ENCODE measurements at regions not wholly inside any gene's neighbourhood (a gene's known extent, or its start where the extent isn't known, plus 50 kb on each side); places are given as distances from the start of the nearest gene placed in this dataset.
"Not testable (repeated sequence)": the region's sequence is repeated elsewhere in the genome, so short reads cannot be mapped to it uniquely, and the experiment has no call there.

DNA sequence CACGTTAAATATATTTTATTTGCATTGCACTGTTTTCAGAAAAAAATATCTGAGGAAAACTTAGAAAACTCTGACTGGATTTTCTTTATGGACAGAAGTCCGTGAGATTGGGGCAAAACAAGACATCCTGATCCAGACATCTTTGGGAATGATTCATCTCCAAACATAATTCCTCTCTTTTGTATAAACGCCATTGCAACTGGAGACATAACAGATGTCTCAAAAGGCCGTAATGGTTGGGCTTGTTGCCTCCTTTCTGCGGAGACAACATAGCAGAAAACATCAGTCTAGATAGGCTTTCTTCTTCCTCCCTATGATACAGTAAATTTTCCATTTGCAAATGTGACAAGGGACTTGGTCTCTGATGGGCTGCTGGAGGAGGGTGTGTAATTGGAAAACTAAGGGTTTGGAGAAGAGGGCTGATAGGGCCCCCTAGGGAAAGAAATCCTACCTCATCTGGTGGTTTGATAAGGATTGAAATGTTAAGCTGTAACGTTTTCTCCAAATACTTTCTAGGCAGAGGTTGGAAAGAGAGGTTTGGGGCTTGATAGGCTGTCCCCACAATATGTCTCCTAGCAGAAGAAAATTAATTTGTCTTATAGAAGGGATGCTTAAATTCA, 631.5 kb upstream of the ST8SIA4 start:
- TF ChIP-seq, protein P1, sequence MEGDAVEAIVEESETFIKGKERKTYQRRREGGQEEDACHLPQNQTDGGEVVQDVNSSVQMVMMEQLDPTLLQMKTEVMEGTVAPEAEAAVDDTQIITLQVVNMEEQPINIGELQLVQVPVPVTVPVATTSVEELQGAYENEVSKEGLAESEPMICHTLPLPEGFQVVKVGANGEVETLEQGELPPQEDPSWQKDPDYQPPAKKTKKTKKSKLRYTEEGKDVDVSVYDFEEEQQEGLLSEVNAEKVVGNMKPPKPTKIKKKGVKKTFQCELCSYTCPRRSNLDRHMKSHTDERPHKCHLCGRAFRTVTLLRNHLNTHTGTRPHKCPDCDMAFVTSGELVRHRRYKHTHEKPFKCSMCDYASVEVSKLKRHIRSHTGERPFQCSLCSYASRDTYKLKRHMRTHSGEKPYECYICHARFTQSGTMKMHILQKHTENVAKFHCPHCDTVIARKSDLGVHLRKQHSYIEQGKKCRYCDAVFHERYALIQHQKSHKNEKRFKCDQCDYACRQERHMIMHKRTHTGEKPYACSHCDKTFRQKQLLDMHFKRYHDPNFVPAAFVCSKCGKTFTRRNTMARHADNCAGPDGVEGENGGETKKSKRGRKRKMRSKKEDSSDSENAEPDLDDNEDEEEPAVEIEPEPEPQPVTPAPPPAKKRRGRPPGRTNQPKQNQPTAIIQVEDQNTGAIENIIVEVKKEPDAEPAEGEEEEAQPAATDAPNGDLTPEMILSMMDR (IDR thresholded peaks at IDR 0.05; ENCODE audit: extremely low read depth, insufficient read depth, missing control alignments) = no peak
- DNase-seq (ENCODE audit: low spot score) = no peak
- in situ Hi-C loops (cut with MboI; ENCODE audit: low pct_unique_long_range_greater_than_20kb, low sequenced_read_pairs, unreplicated experiment) = no loop called here

DNA sequence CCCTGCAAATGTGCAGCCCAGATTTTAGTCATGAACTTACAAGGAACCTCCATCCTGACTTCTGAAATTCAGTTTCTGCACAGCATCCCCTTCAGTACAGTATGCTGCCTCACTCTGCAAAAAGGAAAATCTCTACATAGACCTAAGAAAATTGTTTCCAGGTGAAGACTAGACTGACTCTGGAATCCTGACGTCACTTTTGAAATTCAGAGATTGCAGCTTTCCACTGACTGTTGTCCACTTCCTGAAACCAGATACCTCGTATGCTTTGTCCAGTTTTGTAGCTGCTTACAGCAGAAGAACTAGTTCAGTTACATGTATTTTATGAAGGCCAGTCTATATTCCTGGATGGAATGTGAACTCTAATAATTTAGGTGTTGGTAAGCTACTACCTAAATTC, 629.3 kb upstream of the ST8SIA4 start:
- DNase-seq (ENCODE audit: low spot score) = no peak
- in situ Hi-C loops (cut with MboI; ENCODE audit: low pct_unique_long_range_greater_than_20kb, low sequenced_read_pairs, unreplicated experiment) = no loop called here
- TF ChIP-seq, protein P1 (IDR thresholded peaks at IDR 0.05; ENCODE audit: extremely low read depth, insufficient read depth, missing control alignments) = no peak

DNA sequence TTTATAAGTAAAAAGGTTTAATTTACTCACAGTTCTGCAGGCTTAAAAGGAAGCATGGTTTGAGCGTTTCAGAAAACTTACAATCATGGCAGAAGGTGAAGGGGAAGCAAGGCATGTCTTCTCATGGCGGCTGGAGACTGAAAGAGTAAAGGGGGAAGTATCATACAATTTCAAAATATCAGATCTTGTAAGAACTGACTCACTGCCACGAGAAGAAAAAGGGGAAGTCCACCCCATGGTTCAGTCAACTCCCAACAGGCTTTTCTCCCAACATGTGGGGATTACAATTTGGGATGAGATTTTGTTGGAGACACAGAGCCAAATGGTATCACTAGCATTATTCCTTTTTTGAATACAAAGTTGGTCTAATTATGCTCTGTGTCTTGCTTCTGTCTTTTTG, 627.9 kb upstream of the ST8SIA4 start:
- in situ Hi-C loops (cut with MboI; ENCODE audit: low pct_unique_long_range_greater_than_20kb, low sequenced_read_pairs, unreplicated experiment) = no loop called here
- TF ChIP-seq, protein P1 (IDR thresholded peaks at IDR 0.05; ENCODE audit: extremely low read depth, insufficient read depth, missing control alignments) = no peak
- no peak for DNase-seq (ENCODE audit: low spot score)

DNA sequence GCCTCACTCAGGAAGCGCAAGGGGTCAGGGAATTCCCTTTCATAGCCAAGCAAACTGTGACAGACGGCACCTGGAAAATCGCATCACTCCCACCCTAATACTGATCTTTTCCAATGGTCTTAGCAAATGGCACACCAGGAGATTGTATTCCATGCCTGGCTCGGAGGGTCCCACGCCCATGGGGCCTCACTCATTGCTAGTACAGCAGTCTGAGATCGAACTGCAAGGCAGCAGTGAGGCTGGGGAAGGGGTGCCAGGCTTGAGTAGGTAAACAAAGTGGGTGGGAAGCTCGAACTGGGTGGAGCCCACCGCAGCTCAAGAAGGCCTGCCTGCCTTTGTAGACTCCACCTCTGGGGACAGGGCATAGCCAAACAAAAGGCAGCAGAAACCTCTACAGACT, 626.0 kb upstream of the ST8SIA4 start:
- DNase-seq (ENCODE audit: low spot score); in situ Hi-C loops (cut with MboI; ENCODE audit: low pct_unique_long_range_greater_than_20kb, low sequenced_read_pairs, unreplicated experiment): not testable (repeated sequence)

DNA sequence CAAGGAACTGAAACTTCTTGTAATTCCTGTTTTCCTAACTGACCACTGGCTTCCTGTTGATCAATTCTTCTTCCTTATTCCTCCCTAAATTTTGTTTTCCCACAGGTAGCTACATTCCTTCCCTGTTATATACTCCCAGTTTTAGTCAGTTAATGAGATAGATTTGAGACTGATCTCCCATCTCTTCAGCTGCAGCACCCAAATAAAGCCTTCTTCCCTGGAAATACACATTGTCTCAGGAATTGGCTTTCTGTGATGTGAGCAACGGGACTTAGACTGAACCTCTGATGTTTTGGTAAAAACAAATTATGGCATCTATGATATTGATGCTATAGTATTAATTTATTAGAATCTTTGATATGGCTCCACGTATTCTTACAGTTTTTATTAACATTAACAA, 617.3 kb upstream of the ST8SIA4 start:
- in situ Hi-C loops (cut with MboI; ENCODE audit: low pct_unique_long_range_greater_than_20kb, low sequenced_read_pairs, unreplicated experiment) = no loop called here
- no peak for DNase-seq (ENCODE audit: low spot score)
- TF ChIP-seq, protein P1 (IDR thresholded peaks at IDR 0.05; ENCODE audit: extremely low read depth, insufficient read depth, missing control alignments) = no peak

DNA sequence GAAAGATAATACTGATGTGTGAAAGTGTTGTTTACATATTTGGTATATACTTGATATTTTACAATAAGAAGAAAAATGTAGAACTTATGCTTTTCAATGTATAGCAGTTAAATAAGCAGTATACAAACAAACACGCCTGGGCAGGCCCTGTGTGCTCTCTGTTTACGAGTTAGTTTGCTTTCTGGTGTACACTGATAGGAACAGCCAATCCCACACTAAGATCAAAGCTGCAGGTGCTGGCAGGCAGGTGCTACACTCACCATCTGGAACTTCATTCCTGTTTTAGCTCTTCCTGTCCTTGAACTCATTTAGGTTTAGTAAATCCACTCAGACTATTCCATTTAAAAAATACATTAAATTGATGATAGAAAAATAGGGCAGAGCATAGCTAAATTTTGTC, 614.7 kb upstream of the ST8SIA4 start:
- TF ChIP-seq, protein P1 (IDR thresholded peaks at IDR 0.05; ENCODE audit: extremely low read depth, insufficient read depth, missing control alignments) = no peak
- in situ Hi-C loops (cut with MboI; ENCODE audit: low pct_unique_long_range_greater_than_20kb, low sequenced_read_pairs, unreplicated experiment) = no loop called here
- DNase-seq (ENCODE audit: low spot score) = no peak

DNA sequence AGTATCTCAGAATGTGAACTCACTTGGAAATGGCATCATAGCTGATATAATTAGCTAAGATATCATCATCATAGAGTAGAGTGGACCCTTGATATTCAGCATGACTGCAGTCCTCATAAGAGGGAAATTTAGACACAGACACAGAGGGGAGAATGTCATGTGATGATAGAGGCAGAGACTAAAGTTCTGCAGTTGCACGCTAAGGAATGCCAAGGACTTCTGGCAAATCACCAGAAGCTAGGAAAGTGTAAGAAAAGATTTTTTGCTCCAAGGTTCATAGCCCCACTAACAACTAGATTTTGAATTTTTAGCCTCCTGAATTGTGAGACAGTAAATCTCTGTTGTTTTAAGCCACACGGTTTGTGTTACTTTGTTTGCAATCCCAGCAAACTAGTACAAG, 612.6 kb upstream of the ST8SIA4 start:
- in situ Hi-C loops (cut with MboI; ENCODE audit: low pct_unique_long_range_greater_than_20kb, low sequenced_read_pairs, unreplicated experiment) = no loop called here
- TF ChIP-seq, protein P1 (IDR thresholded peaks at IDR 0.05; ENCODE audit: extremely low read depth, insufficient read depth, missing control alignments) = no peak

More for the DNA sequence above, 612.6 kb upstream of the ST8SIA4 start:
- no peak for DNase-seq (ENCODE audit: low spot score)
